ENCODE measurements at regions not wholly inside any gene's neighbourhood (a gene's known extent, or its start where the extent isn't known, plus 50 kb on each side); places are given as distances from the start of the nearest gene placed in this dataset.

GRCh38 chr10:63727636-63728035 lies 206.4 kb downstream of the REEP3 start:
- no peak for DNase-seq (ENCODE audit: low read depth in 4 of 4, low spot score in 3 of 4)

- no peak for DNase-seq (ENCODE audit: low read depth in 4 of 4, low spot score in 3 of 4)
These were observed 214.1 kb downstream of the REEP3 start for GRCh38 chr10:63735305-63735704.

DNA sequence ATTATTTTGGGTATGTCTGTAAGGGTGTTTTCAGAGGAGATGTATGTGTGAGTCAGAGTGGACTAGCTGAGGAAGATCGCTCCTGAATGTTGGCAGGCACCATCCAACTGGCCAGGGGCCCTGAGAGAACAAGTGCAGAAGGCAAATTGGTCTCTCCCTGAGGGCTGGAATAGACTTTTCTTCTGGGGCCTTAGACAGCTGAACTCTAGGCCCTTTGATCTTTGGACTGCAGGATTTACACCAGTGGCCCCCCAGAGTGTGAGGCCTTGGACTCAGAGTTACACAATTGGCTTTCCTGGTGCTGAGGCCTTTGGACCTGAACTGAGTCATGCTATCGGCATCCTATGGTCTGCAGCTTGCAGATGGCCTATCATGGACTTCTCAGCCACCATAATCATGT lies 217.2 kb downstream of the REEP3 start:
- DNase-seq (ENCODE audit: low read depth in 4 of 4, low spot score in 3 of 4): no peak

GRCh38 chr10:63744060-63744941 lies 223.1 kb downstream of the REEP3 start:
- no peak for DNase-seq (ENCODE audit: low read depth in 4 of 4, low spot score in 3 of 4)

GRCh38 chr10:63749915-63750314 lies 228.7 kb downstream of the REEP3 start:
- no peak for DNase-seq (ENCODE audit: low read depth in 4 of 4, low spot score in 3 of 4)

GRCh38 chr10:63751836-63752235 lies 230.6 kb downstream of the REEP3 start:
- DNase-seq (ENCODE audit: low read depth in 4 of 4, low spot score in 3 of 4): no peak

GRCh38 chr10:63752318-63752717 lies 231.1 kb downstream of the REEP3 start:
- DNase-seq (ENCODE audit: low read depth in 4 of 4, low spot score in 3 of 4): no peak

GRCh38 chr10:63753808-63754207 lies 232.6 kb downstream of the REEP3 start:
- no peak for DNase-seq (ENCODE audit: low read depth in 4 of 4, low spot score in 3 of 4)

GRCh38 chr10:63755441-63755840 lies 234.2 kb downstream of the REEP3 start:
- DNase-seq (ENCODE audit: low read depth in 4 of 4, low spot score in 3 of 4): no peak

GRCh38 chr10:63757067-63757466 lies 235.9 kb downstream of the REEP3 start:
- DNase-seq (ENCODE audit: low read depth in 4 of 4, low spot score in 3 of 4): no peak

GRCh38 chr10:63758080-63758479 lies 236.9 kb downstream of the REEP3 start:
- no peak for DNase-seq (ENCODE audit: low read depth in 4 of 4, low spot score in 3 of 4)

GRCh38 chr10:63759335-63759734 lies 238.1 kb downstream of the REEP3 start:
- no peak for DNase-seq (ENCODE audit: low read depth in 4 of 4, low spot score in 3 of 4)

DNA sequence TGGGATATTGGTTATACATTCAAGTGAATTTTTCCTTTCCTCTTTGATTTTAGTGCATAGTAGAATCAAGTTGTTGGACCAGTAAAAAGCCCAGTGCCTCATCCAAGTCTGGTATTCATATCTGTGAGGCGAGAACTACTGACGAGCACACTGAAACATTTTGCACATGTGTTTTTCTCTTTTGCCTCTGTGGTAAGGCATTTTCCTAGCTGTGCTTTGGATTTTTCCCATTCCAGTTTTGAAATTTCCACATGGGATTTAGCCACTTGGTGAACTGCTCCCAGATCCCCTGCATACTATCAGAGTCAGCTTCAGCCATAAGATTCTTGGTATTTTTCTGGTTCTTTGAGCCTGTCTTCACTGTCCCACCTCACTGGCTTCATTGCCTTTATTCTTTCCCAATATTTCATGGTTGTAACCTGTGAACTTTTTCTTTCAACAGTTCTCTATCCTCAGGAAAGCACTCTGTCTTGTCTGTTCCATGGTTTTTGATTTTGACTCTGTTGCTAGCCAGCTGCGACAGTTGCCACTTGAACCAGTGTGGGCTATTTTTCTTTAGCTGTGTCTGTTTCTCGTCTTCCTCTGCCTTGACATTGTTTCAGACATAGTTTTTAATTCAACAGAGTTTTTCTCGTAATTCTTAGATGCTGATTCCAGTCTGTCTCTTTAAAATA lies 239.0 kb downstream of the REEP3 start:
- no peak for DNase-seq (ENCODE audit: low read depth in 4 of 4, low spot score in 3 of 4)

- no peak for DNase-seq (ENCODE audit: low read depth in 4 of 4, low spot score in 3 of 4)
These were observed 239.5 kb downstream of the REEP3 start for GRCh38 chr10:63760708-63761047.

DNA sequence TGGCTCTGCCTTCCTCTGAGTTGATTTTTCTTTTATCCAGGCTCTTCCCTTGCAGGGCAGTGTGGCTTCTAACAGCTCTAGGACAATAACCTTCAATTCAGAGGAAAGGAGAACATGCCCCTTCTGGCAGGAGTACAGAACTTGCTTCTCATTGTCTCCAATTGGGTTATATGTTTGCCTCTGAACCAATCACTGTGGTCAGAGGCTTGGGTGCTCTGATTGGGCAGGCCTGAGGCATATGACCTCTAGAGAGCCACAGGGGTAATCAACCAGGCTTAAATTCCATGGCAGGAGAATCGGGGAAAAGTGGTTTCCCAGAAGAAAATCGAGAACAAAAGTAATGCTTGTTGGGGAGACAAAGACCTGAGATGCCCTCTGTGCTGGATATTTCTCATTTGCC lies 240.0 kb downstream of the REEP3 start:
- DNase-seq (ENCODE audit: low read depth in 4 of 4, low spot score in 3 of 4): no peak

DNA sequence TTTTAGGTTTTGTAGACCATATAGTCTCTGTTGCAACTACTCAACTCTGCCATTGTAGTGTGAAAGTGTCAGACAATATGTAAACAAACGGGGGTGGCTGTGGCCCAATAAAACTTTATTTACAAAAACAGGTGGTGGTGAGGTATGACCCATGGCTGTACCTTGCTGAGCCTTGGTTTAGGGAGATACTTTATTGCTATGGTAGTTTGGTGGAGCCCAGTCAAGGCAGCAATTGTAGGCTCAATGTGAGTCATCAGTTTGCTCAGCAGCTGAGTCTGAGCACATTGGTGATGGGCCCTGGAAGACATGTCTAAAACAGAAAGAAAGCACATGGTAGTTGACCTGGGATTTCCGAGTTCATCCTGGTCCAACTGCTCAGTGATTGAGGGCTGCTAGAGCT lies 242.5 kb downstream of the REEP3 start:
- no peak for DNase-seq (ENCODE audit: low read depth in 4 of 4, low spot score in 3 of 4)

DNA sequence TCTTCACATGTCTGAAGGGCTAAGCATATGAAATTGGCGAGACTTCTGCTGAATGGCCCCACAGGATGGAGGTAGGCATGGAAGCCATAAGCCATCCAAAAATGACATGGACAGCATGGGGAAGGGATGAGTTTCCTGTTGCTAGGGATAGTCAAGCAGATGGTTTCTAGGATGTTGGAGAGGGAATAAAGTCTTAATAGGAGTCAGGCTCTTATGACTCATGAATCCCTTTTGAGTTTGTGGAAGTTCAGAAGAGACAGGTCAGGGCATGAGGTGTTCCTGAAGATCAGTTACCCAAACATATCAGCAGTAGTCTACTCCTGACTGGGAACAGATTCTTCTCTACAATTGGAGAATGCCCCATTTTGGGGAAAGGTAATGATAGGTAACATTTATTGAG lies 243.9 kb downstream of the REEP3 start:
- DNase-seq (ENCODE audit: low read depth in 4 of 4, low spot score in 3 of 4): no peak

DNA sequence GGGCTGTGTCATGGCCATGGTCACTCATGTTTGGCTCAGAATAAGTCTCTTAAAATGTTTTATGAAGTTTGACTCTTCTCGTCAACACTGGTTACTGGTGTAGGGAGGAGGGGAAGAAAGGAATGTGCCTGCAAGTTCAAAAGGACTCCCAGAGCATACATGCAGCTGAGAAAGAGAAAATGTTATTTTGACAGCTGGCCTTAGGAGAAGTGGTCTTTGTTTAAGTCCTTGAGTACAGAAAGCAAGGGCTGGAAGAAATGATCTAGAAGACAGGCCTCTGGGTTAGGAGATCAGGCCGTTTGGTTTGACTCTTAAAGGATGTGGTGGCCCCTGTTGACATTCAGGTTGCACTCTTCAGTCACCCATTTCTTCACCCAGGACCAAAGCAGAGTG lies 245.5 kb downstream of the REEP3 start:
- DNase-seq (ENCODE audit: low read depth in 4 of 4, low spot score in 3 of 4): peak in 2 of 4 donors; percentile 33 to 36

DNA sequence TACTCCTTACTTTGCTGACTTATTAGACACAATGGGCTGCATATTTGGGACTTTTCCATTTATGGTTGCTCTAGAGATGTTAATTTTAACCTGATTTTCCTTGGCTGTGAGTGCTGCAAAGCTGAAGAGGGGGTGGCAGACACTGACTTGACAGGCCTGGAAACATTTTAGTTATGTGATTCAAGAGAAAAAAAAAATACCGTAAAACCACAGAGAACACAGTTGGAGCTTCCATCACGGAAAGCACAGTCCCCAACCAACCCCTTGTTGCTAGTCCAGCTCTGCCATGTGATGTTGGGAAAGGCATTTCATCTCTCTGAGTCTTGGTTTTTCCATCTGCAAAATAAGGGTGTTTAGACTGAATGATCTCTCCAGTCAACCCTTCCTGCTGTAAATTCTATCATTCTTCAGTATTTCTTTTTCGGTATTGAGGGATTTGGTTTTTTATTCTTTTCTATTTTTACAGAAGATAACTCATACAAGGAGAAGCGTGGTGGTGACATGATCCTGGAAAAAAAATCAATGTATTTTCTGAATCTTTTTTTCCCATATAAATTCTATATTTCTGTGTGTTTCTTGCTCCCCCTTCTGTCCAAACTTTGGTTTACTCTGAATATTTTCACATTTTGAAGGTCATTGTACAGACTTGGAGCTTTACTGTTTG lies 246.1 kb downstream of the REEP3 start:
- no peak for DNase-seq (ENCODE audit: low read depth in 4 of 4, low spot score in 3 of 4)

DNA sequence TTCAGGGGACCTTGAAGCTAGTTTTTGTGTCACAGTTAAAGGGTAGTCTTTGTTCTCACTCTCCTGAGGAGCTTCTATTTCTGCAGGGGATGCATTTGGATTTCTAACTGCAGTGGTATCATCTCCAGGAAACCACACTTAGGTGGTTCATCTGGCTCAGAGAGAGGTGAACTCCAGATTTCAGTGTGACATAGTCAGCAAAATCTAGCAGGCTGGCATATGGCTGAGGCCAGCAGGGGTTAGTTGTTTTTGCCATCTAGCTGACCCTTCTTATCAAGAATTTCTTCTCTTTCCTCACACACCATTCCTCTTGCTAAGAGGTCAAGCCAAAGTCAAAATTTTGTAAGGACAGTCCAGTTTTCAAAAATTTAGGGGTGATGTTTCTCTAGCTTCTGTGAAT lies 248.2 kb downstream of the REEP3 start:
- no peak for DNase-seq (ENCODE audit: low read depth in 4 of 4, low spot score in 3 of 4)

- DNase-seq (ENCODE audit: low read depth in 4 of 4, low spot score in 3 of 4): no peak
These were observed 249.3 kb downstream of the REEP3 start for GRCh38 chr10:63770523-63770922.

- no peak for DNase-seq (ENCODE audit: low read depth in 4 of 4, low spot score in 3 of 4)
These were observed 251.3 kb downstream of the REEP3 start for GRCh38 chr10:63772491-63772890.
